ENCODE measurements at regions not wholly inside any gene's neighbourhood (a gene's known extent, or its start where the extent isn't known, plus 50 kb on each side); places are given as distances from the start of the nearest gene placed in this dataset.
"Not testable (repeated sequence)": the region's sequence is repeated elsewhere in the genome, so short reads cannot be mapped to it uniquely, and the experiment has no call there.

- H3K4me3 ChIP-seq (ENCODE audit: low read depth, low read length, poor library complexity, severe bottlenecking) = no peak overlapping the region
- DNase-seq (ENCODE audit: low spot score) = no peak
- ChIA-PET POLR2A (no interaction called here), CTCF (ENCODE audit: unreplicated experiment) (no interaction called here)
- no peak overlapping the region for H2AFZ ChIP-seq (ENCODE audit: low read length)
- H3K79me2 ChIP-seq (ENCODE audit: insufficient read depth, low read depth, low read length) = no peaks in the 10 kb centered on the region
- no peak overlapping the region for H3K27ac ChIP-seq (ENCODE audit: low read depth, low read length, poor library complexity, severe bottlenecking)
- H3K9me2 ChIP-seq (ENCODE audit: insufficient read depth, low read length) = no peaks in the 10 kb centered on the region
- BruUV-seq (replicated peaks) = no TSS peak
- no peaks in the 10 kb centered on the region for H3K9me3 ChIP-seq (ENCODE audit: low read length)
- intact Hi-C loops (cut with micrococcal nuclease; ENCODE audit: unreplicated experiment) = no loop called here
- H4K20me1 ChIP-seq (ENCODE audit: insufficient read depth, low read length) = no peaks in the 10 kb centered on the region
- no peak overlapping the region for H3K4me2 ChIP-seq (ENCODE audit: low read length)
- TF ChIP-seq CTCF (conservative IDR thresholded peaks at IDR 0.05; ENCODE audit: low read length) = no peak
- TF ChIP-seq EZH2phosphoT487 (IDR thresholded peaks at IDR 0.05; ENCODE audit: borderline replicate concordance, low read depth, low read length) = no peak
- no peaks in the 10 kb centered on the region for H3K36me3 ChIP-seq (ENCODE audit: insufficient read depth, low read length)
- no peaks in the 10 kb centered on the region for H3K4me1 ChIP-seq (ENCODE audit: insufficient read depth, low read length, poor library complexity, severe bottlenecking)
These were observed 857.4 kb downstream of the EFNB2 start for GRCh38 chr13:105678072-105678471.

GRCh38 chr13:105672881-105673280 is 862.6 kb downstream of the EFNB2 start:
- H3K27ac ChIP-seq (ENCODE audit: low read depth, low read length, poor library complexity, severe bottlenecking) = no peak overlapping the region
- no TSS peak for BruUV-seq (replicated peaks)
- no peaks in the 10 kb centered on the region for H3K4me1 ChIP-seq (ENCODE audit: insufficient read depth, low read length, poor library complexity, severe bottlenecking)
- TF ChIP-seq CTCF (conservative IDR thresholded peaks at IDR 0.05; ENCODE audit: low read length) (no peak), EZH2phosphoT487 (IDR thresholded peaks at IDR 0.05; ENCODE audit: borderline replicate concordance, low read depth, low read length) (no peak)
- CTCF ChIA-PET (ENCODE audit: unreplicated experiment) = no interaction called here
- no peak overlapping the region for H3K4me2 ChIP-seq (ENCODE audit: low read length)
- H3K9me2 ChIP-seq (ENCODE audit: insufficient read depth, low read length) = no peaks in the 10 kb centered on the region
- no peaks in the 10 kb centered on the region for H3K79me2 ChIP-seq (ENCODE audit: insufficient read depth, low read depth, low read length)
- H3K4me3 ChIP-seq (ENCODE audit: low read depth, low read length, poor library complexity, severe bottlenecking) = no peak overlapping the region
- intact Hi-C loops (cut with micrococcal nuclease; ENCODE audit: unreplicated experiment) = no loop called here
- POLR2A ChIA-PET = no interaction called here
- no peaks in the 10 kb centered on the region for H3K36me3 ChIP-seq (ENCODE audit: insufficient read depth, low read length)
- H3K9me3 ChIP-seq (ENCODE audit: low read length) = no peaks in the 10 kb centered on the region
- no peak overlapping the region for H2AFZ ChIP-seq (ENCODE audit: low read length)
- H4K20me1 ChIP-seq (ENCODE audit: insufficient read depth, low read length) = no peaks in the 10 kb centered on the region
- DNase-seq (ENCODE audit: low spot score) = no peak

GRCh38 chr13:105671131-105671530 is 864.3 kb downstream of the EFNB2 start:
- intact Hi-C loops (cut with micrococcal nuclease; ENCODE audit: unreplicated experiment) = not testable (repeated sequence)

More at GRCh38 chr13:105671131-105671530, 864.3 kb downstream of the EFNB2 start:
- H3K79me2 ChIP-seq (ENCODE audit: insufficient read depth, low read depth, low read length); BruUV-seq (replicated peaks); H3K27ac ChIP-seq (ENCODE audit: low read depth, low read length, poor library complexity, severe bottlenecking); H2AFZ ChIP-seq (ENCODE audit: low read length); H3K36me3 ChIP-seq (ENCODE audit: insufficient read depth, low read length); CTCF ChIA-PET (ENCODE audit: unreplicated experiment); H3K4me1 ChIP-seq (ENCODE audit: insufficient read depth, low read length, poor library complexity, severe bottlenecking); H3K4me2 ChIP-seq (ENCODE audit: low read length); DNase-seq (ENCODE audit: low spot score); H3K9me2 ChIP-seq (ENCODE audit: insufficient read depth, low read length); POLR2A ChIA-PET; H3K4me3 ChIP-seq (ENCODE audit: low read depth, low read length, poor library complexity, severe bottlenecking); H4K20me1 ChIP-seq (ENCODE audit: insufficient read depth, low read length); H3K9me3 ChIP-seq (ENCODE audit: low read length): not testable (repeated sequence)

Data from OCI-LY7 (cell line).